SK-N-SH (cell line): ENCODE measurements at regions not wholly inside any gene's neighbourhood (a gene's known extent, or its start where the extent isn't known, plus 50 kb on each side); places are given as distances from the start of the nearest gene placed in this dataset.

Experiments
- CTCF ChIA-PET: fragments of 300-600, 350-600 bp; formaldehyde crosslinking; extraction: SDS; loops from one replicate; lab custom pipeline; 2021; lab: Yijun Ruan, JAX
- POLR2A ChIA-PET: fragments of 350-600 bp; sonication (Branson Sonifier 250); formaldehyde crosslinking; extraction: SDS; loops from one replicate; lab custom pipeline; 2020; ENCODE audit warnings: antibody characterized with exemption, inconsistent platforms; lab: Yijun Ruan, JAX
- DNase-seq: peaks from one replicate; pipeline ENCODE4 v3.0.0; 2012
- H2AFZ ChIP-seq: fragments of 200-600 bp; sonication (generic); 2 replicates; pipeline ENCODE4 v1.8.1; 2016; ENCODE audit warnings: antibody characterized with exemption, mild to moderate bottlenecking, low read depth
- H3F3A ChIP-seq: fragments of 200-600 bp; sonication (generic); replicated peaks from 2 replicates; pipeline ENCODE3; 2016; ENCODE audit warnings: antibody characterized with exemption, mild to moderate bottlenecking; ENCODE audit not compliant: insufficient read depth
- H3K27ac ChIP-seq, 2 experiments: fragments of 200-500 bp in 1 of 2; fragments of 200-600 bp in 1 of 2; sonication (Bioruptor generic) in 1 of 2; sonication (generic), shearing (Covaris generic) in 1 of 2; 2 replicates each; pipeline versions ENCODE4 v1.5.1 to v1.6.1; 2014 to 2016; ENCODE audit warnings: low read depth in 2 of 2, inconsistent platforms in 1 of 2, low read length in 1 of 2, mild to moderate bottlenecking in 1 of 2, mixed read lengths in 1 of 2
- H3K27me3 ChIP-seq: fragments of 200-600 bp; sonication (generic), shearing (Covaris generic); 2 replicates; pipeline ENCODE4 v1.6.1; 2016; ENCODE audit warnings: mixed run types; ENCODE audit not compliant: insufficient read depth
- H3K36me3 ChIP-seq, 2 experiments: fragments of 200-500 bp in 1 of 2; fragments of 200-600 bp in 1 of 2; sonication (Bioruptor generic) in 1 of 2; sonication (generic) in 1 of 2; replicated peaks in 1 of 2; 2 replicates each; pipeline versions ENCODE3 to v1.5.1; 2014 to 2016; ENCODE audit warnings: low read length in 1 of 2, mild to moderate bottlenecking in 1 of 2; ENCODE audit not compliant: insufficient read depth in 2 of 2, control insufficient read depth in 1 of 2
- H3K4me1 ChIP-seq, 2 experiments: fragments of 200-500 bp in 1 of 2; fragments of 200-600 bp in 1 of 2; sonication (Bioruptor generic) in 1 of 2; sonication (generic), shearing (Covaris generic) in 1 of 2; 2 replicates each; pipeline versions ENCODE4 v1.5.1 to v1.6.1; 2014 to 2016; ENCODE audit warnings: low read depth in 1 of 2, low read length in 1 of 2, mixed run types in 1 of 2; ENCODE audit not compliant: insufficient read depth in 2 of 2, control insufficient read depth in 1 of 2
- H3K4me2 ChIP-seq: fragments of 200-600 bp; sonication (generic), shearing (Covaris generic); 2 replicates; pipeline ENCODE4 v1.6.1; 2017; ENCODE audit warnings: mixed run types
- H3K4me3 ChIP-seq, 2 experiments: fragments of 200-500 bp in 1 of 2; fragments of 200-600 bp in 1 of 2; sonication (Bioruptor generic) in 1 of 2; sonication (generic), shearing (Covaris generic) in 1 of 2; 2 replicates each; pipeline versions ENCODE4 v1.5.1 to v1.8.1; 2014 to 2016; ENCODE audit warnings: low read depth in 2 of 2, inconsistent platforms in 1 of 2, low read length in 1 of 2, mild to moderate bottlenecking in 1 of 2, mixed read lengths in 1 of 2, moderate library complexity in 1 of 2
- H3K79me2 ChIP-seq: fragments of 200-600 bp; sonication (generic); 2 replicates; pipeline ENCODE4 v1.8.1; 2017; ENCODE audit warnings: mild to moderate bottlenecking; ENCODE audit not compliant: insufficient read depth
- H3K9ac ChIP-seq: fragments of 200-600 bp; sonication (generic); 2 replicates; pipeline ENCODE4 v1.6.1; 2017; ENCODE audit warnings: mixed run types
- H3K9me2 ChIP-seq: fragments of 200-600 bp; sonication (generic); 2 replicates; pipeline ENCODE4 v1.6.1; 2017; ENCODE audit warnings: mixed run types
- H3K9me3 ChIP-seq: fragments of 200-600 bp; sonication (generic); 2 replicates; pipeline ENCODE4 v1.6.1; 2017; ENCODE audit warnings: mixed run types, mild to moderate bottlenecking, moderate library complexity
- H4K20me1 ChIP-seq: fragments of 200-600 bp; sonication (generic); 2 replicates; pipeline ENCODE4 v1.6.1; 2017; ENCODE audit warnings: mild to moderate bottlenecking, mixed run types; ENCODE audit not compliant: insufficient read depth
- CHD2 ChIP-seq: fragments of 150-350 bp; IDR thresholded peaks from 2 replicates; pipeline ENCODE4 v1.6.1; 2018; ENCODE audit warnings: low read length; ENCODE audit not compliant: partially characterized antibody
- ELF1 ChIP-seq: IDR thresholded peaks from 2 replicates; pipeline ENCODE4 v1.4.0; 2012
- EP300 ChIP-seq, 2 experiments: IDR thresholded peaks; 2 replicates each; pipeline versions ENCODE4 v1.4.0 to v1.6.1; 2012; ENCODE audit warnings: borderline replicate concordance in 1 of 2, low read depth in 1 of 2, low read length in 1 of 2
- EZH2phosphoT487 ChIP-seq: fragments of 200-600 bp; sonication (generic); IDR thresholded peaks from 2 replicates; pipeline ENCODE4 v1.6.1; 2017; ENCODE audit warnings: low read depth, mixed run types, mild to moderate bottlenecking, antibody characterized with exemption, moderate library complexity, borderline replicate concordance
- FOSL2 ChIP-seq: IDR thresholded peaks from 2 replicates; pipeline ENCODE4 v1.4.0; 2012; ENCODE audit warnings: low read depth, mild to moderate bottlenecking, moderate library complexity, borderline replicate concordance
- FOXJ3 ChIP-seq: sonication (generic); formaldehyde crosslinking; IDR thresholded peaks from 2 replicates; pipeline ENCODE4 v1.5.1; 2020; ENCODE audit warnings: mild to moderate bottlenecking, missing genetic modification reagents
- FOXM1 ChIP-seq: IDR thresholded peaks from 2 replicates; pipeline ENCODE4 v1.4.0; 2012; ENCODE audit warnings: low read depth, mild to moderate bottlenecking
- GABPA ChIP-seq: IDR thresholded peaks from 2 replicates; pipeline ENCODE4 v1.4.0; 2012; ENCODE audit warnings: low read depth, mild to moderate bottlenecking
- GATA2 ChIP-seq: sonication (generic); formaldehyde crosslinking; IDR thresholded peaks from 2 replicates; pipeline ENCODE4 v1.5.0; 2020; ENCODE audit warnings: mild to moderate bottlenecking, missing genetic modification reagents
- JUND ChIP-seq: IDR thresholded peaks from 2 replicates; pipeline ENCODE4 v1.4.0; 2012
- MAX ChIP-seq: IDR thresholded peaks from 2 replicates; pipeline ENCODE4 v1.4.0; 2012; ENCODE audit warnings: low read depth
- MEF2A ChIP-seq: IDR thresholded peaks from 2 replicates; pipeline ENCODE4 v1.4.0; 2012; ENCODE audit warnings: low read depth, borderline replicate concordance
- MXI1 ChIP-seq: IDR thresholded peaks from 2 replicates; pipeline ENCODE4 v1.6.1; 2012; ENCODE audit warnings: mild to moderate bottlenecking, low read depth, low read length, improper control_type of control experiment
- POLR2AphosphoS5 ChIP-seq: IDR thresholded peaks from 2 replicates; pipeline ENCODE4 v1.6.1; 2012; ENCODE audit warnings: low read depth, low read length
- RAD21 ChIP-seq: IDR thresholded peaks from 2 replicates; pipeline ENCODE4 v1.6.1; 2012; ENCODE audit warnings: mild to moderate bottlenecking, low read length
- RCOR1 ChIP-seq: fragments of 150-350 bp; IDR thresholded peaks from 2 replicates; pipeline ENCODE4 v1.6.1; 2017; ENCODE audit warnings: antibody characterized with exemption, low read length
- RFX5 ChIP-seq: IDR thresholded peaks from 2 replicates; pipeline ENCODE4 v1.6.1; 2012; ENCODE audit warnings: mild to moderate bottlenecking, improper control_type of control experiment, low read length
- RXRA ChIP-seq: IDR thresholded peaks from 2 replicates; pipeline ENCODE4 v1.4.0; 2012; ENCODE audit warnings: low read depth, mild to moderate bottlenecking, borderline replicate concordance
- SMC3 ChIP-seq: IDR thresholded peaks from 2 replicates; pipeline ENCODE4 v1.6.1; 2012; ENCODE audit warnings: low read depth, low read length, improper control_type of control experiment
- TAF1 ChIP-seq: IDR thresholded peaks from 2 replicates; pipeline ENCODE4 v1.6.1; 2012; ENCODE audit warnings: low read depth, mild to moderate bottlenecking, low read length, moderate library complexity, borderline replicate concordance
- TEAD4 ChIP-seq: IDR thresholded peaks from 2 replicates; pipeline ENCODE4 v1.4.0; 2012; ENCODE audit warnings: mild to moderate bottlenecking, borderline replicate concordance; ENCODE audit not compliant: insufficient read depth
- USF2 ChIP-seq: fragments of 150-350 bp; IDR thresholded peaks from 2 replicates; pipeline ENCODE4 v1.6.1; 2017; ENCODE audit warnings: antibody characterized with exemption, low read length, low read depth, borderline replicate concordance
- YY1 ChIP-seq: IDR thresholded peaks from 2 replicates; pipeline ENCODE4 v1.4.0; 2012; ENCODE audit warnings: low read depth, mild to moderate bottlenecking
- WGBS: methylation state at CpG from one replicate; pipeline ENCODE4 v1.1.6; 2017; ENCODE audit warnings: low lambda C conversion rate; 5-methylcytosine and 5-hydroxymethylcytosine counted together
- TF ChIP-seq, protein P1 (sequence below): fragments of 200-600 bp; sonication (generic); IDR thresholded peaks from 2 replicates; pipeline ENCODE4 v1.6.1; 2017; ENCODE audit warnings: antibody characterized with exemption, mild to moderate bottlenecking, moderate library complexity
- TF ChIP-seq, protein P2 (sequence below): IDR thresholded peaks from 2 replicates; pipeline ENCODE4 v1.6.1; 2012; ENCODE audit warnings: mild to moderate bottlenecking, low read depth, low read length, moderate library complexity
- TF ChIP-seq, protein P3 (sequence below): IDR thresholded peaks from 2 replicates; pipeline ENCODE4; 2012
- TF ChIP-seq, protein P4 (sequence below): IDR thresholded peaks from 2 replicates; pipeline ENCODE4 v1.4.0; 2012; ENCODE audit warnings: low read depth, borderline replicate concordance

DNA sequence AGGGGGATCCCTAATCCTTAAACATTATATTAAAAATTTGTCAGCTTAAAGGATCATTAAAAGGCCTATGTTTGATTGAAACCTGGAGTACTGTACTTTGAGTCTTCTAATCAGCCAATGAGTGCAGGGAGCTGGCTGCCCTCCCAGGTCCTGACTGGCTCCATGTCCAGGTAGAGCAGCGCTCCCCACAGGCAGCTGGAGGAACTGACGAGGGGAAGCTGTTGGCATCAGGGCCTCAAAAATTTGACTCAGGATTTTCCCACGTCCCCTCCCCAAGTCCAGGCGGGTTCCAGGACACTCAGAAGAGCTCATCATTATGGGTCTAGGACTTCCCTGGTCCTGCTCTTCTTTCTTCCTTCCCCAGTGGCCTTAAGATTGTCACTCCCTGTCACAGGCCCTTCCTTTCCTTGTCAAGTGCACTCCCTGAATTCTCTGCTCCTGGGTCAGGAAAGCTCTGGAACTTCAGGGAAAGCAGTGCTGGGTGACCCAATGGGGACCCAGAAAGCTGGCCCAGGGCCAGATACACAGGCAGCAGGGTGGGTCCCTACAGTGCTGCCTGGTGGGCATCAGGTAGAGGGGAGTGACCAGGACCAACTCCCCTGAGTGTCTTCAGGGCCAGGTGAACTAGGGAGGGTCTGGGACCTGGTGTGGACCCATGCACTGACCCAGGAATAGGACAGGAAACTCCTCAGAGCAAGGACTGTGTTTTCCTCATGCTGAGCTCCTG lies 65.5 kb downstream of the GGTLC2 start:
- no peak for DNase-seq
- Histone ChIP-seq H3K4me2 (no peak overlapping the region), H2AFZ (no peak overlapping the region), H3K27ac (no peak overlapping the region), H4K20me1 (no peaks in the 10 kb centered on the region), H3K27me3 (no peaks in the 10 kb centered on the region; the same call in 1 of the 2 replicates), H3K4me1 (no peaks in the 10 kb centered on the region), H3K9me3 (no peaks in the 10 kb centered on the region), H3F3A (no peaks in the 10 kb centered on the region), H3K36me3 (no peaks in the 10 kb centered on the region), H3K4me3 (no peak overlapping the region), H3K9ac (no peak overlapping the region), H3K79me2 (no peaks in the 10 kb centered on the region), H3K9me2 (no peaks in the 10 kb centered on the region)
- no peak for TF ChIP-seq JUND
- no peak for TF ChIP-seq ELF1
- TF ChIP-seq, protein P1, sequence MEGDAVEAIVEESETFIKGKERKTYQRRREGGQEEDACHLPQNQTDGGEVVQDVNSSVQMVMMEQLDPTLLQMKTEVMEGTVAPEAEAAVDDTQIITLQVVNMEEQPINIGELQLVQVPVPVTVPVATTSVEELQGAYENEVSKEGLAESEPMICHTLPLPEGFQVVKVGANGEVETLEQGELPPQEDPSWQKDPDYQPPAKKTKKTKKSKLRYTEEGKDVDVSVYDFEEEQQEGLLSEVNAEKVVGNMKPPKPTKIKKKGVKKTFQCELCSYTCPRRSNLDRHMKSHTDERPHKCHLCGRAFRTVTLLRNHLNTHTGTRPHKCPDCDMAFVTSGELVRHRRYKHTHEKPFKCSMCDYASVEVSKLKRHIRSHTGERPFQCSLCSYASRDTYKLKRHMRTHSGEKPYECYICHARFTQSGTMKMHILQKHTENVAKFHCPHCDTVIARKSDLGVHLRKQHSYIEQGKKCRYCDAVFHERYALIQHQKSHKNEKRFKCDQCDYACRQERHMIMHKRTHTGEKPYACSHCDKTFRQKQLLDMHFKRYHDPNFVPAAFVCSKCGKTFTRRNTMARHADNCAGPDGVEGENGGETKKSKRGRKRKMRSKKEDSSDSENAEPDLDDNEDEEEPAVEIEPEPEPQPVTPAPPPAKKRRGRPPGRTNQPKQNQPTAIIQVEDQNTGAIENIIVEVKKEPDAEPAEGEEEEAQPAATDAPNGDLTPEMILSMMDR = peak; percentile 46
- no peak for TF ChIP-seq CHD2
- no peak for TF ChIP-seq EP300 (IDR thresholded peaks at IDR 0.05; ENCODE audit: borderline replicate concordance in 1 of 2, low read depth in 1 of 2, low read length in 1 of 2)
- no peak for TF ChIP-seq USF2
- peak; percentile 16; the same call in 1 of the 2 replicates for TF ChIP-seq RAD21
- no peak for TF ChIP-seq EZH2phosphoT487
- TF ChIP-seq TEAD4 = no peak
- no peak for TF ChIP-seq FOXJ3 (CRISPR knock-in tag)
- TF ChIP-seq, protein P2, sequence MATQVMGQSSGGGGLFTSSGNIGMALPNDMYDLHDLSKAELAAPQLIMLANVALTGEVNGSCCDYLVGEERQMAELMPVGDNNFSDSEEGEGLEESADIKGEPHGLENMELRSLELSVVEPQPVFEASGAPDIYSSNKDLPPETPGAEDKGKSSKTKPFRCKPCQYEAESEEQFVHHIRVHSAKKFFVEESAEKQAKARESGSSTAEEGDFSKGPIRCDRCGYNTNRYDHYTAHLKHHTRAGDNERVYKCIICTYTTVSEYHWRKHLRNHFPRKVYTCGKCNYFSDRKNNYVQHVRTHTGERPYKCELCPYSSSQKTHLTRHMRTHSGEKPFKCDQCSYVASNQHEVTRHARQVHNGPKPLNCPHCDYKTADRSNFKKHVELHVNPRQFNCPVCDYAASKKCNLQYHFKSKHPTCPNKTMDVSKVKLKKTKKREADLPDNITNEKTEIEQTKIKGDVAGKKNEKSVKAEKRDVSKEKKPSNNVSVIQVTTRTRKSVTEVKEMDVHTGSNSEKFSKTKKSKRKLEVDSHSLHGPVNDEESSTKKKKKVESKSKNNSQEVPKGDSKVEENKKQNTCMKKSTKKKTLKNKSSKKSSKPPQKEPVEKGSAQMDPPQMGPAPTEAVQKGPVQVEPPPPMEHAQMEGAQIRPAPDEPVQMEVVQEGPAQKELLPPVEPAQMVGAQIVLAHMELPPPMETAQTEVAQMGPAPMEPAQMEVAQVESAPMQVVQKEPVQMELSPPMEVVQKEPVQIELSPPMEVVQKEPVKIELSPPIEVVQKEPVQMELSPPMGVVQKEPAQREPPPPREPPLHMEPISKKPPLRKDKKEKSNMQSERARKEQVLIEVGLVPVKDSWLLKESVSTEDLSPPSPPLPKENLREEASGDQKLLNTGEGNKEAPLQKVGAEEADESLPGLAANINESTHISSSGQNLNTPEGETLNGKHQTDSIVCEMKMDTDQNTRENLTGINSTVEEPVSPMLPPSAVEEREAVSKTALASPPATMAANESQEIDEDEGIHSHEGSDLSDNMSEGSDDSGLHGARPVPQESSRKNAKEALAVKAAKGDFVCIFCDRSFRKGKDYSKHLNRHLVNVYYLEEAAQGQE = peak; percentile 89
- TF ChIP-seq POLR2AphosphoS5 = no peak
- TF ChIP-seq FOXM1 = no peak
- TF ChIP-seq FOSL2 = no peak
- TF ChIP-seq SMC3 = no peak
- no peak for TF ChIP-seq MXI1
- no peak for TF ChIP-seq MAX
- TF ChIP-seq, protein P3, sequence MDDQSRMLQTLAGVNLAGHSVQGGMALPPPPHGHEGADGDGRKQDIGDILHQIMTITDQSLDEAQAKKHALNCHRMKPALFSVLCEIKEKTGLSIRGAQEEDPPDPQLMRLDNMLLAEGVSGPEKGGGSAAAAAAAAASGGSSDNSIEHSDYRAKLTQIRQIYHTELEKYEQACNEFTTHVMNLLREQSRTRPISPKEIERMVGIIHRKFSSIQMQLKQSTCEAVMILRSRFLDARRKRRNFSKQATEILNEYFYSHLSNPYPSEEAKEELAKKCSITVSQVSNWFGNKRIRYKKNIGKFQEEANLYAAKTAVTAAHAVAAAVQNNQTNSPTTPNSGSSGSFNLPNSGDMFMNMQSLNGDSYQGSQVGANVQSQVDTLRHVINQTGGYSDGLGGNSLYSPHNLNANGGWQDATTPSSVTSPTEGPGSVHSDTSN = no peak
- no peak for TF ChIP-seq YY1
- TF ChIP-seq, protein P4, sequence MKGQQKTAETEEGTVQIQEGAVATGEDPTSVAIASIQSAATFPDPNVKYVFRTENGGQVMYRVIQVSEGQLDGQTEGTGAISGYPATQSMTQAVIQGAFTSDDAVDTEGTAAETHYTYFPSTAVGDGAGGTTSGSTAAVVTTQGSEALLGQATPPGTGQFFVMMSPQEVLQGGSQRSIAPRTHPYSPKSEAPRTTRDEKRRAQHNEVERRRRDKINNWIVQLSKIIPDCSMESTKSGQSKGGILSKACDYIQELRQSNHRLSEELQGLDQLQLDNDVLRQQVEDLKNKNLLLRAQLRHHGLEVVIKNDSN = no peak
- no peak for TF ChIP-seq RXRA
- TF ChIP-seq GABPA = no peak
- TF ChIP-seq TAF1 = no peak
- no peak for TF ChIP-seq GATA2 (CRISPR knock-in tag)
- TF ChIP-seq RFX5 = no peak
- TF ChIP-seq RCOR1 = no peak
- no peak for TF ChIP-seq MEF2A
- ChIA-PET POLR2A (no interaction called here), CTCF (interaction anchor here (0.6 to 2.7 kb wide), 34 partner anchors 9 to 260 kb away, joined by 3 to 18 read pairs (median 4); no protein-coding TSS in a partner anchor)
- WGBS = 25% methylated on average over 4 of the region's 4 CpGs
